ENCODE measurements at regions not wholly inside any gene's neighbourhood (a gene's known extent, or its start where the extent isn't known, plus 50 kb on each side); places are given as distances from the start of the nearest gene placed in this dataset.

GRCh38 chrX:39356119-39356807, 555.0 kb downstream of the MID1IP1 start:
- DNase-seq = no peak

- no peak for DNase-seq
These were observed 558.8 kb downstream of the MID1IP1 start for GRCh38 chrX:39360101-39360500.

DNA sequence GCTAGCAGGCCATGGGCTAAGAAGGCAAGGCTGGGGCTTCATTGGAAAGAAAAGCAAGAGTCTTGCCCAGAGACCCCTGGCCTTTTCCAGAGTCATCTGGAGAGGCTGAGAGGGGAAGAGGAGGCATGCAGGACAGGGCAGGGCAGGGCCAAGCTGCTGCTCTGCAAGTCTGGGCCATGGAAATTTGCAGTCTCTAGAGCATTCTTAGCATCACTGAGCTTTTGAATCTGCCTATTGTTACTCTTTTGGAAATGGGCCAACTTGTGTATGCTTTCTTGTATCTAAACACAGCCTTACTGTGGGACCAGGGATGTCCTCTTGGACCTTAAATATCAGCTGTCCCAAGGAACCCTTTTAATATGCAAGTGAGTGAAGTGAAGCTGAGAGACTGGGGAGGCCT, 560.5 kb downstream of the MID1IP1 start:
- DNase-seq = no peak

DNA sequence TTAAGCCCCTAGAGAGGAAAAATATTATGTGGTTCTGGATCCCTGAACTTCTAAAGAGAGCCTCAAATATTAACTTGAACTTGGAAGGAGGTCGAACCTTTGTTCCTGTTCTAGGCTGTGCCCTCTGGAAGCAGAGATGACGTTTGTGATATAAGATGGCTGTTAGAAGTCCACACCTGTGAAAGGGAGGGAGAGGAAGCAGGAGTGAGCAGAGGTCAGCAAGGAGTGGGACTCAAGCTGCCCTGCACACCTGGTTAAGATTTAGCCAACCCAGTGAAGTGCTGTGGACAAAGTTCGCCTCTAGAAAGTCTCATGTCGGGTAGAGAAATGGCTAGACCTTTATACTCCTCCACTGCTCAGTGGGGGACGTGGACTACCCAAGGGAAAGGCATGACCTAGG, 566.2 kb downstream of the MID1IP1 start:
- DNase-seq = no peak

DNA sequence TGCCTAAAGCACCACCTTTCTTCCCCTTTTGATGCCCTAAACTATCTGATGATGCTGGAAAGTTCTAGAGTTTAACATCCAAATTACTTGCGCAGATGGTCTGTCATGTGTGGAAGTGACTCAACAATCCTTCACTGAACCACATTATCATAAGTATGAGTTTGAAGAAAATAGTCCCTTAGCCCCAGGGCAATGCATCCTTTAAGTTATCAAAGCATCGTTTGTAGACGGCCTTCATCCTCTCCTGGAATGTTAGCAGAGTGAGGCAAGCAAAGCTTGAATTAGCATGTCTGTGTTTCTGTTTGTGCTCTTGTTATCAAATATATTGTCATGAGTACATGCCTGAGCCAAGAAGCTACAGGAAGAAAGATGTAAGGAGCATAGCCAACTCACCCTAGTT, 570.9 kb downstream of the MID1IP1 start:
- DNase-seq = no peak

DNA sequence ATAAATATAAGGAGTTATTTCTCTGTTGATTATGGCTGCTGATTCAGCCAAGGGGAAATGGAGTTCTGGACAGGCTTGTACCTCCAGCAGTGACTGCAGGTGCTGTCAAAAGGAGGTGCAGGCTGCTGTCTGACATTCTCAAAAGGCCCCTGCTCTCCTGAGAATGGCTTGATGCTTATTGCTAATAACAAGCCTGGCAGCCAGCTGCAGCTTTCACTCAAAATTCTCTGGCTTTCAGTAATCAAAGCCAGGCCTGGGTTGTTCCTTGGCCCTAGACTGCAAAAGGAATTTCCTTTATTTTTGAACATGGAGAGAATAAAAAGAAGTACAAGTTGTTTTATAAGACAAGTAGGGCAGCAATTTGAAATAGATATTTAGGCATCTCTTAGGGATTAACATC, 575.9 kb downstream of the MID1IP1 start:
- DNase-seq = no peak

- DNase-seq = no peak
These were observed 576.5 kb downstream of the MID1IP1 start for GRCh38 chrX:39377773-39378172.

DNA sequence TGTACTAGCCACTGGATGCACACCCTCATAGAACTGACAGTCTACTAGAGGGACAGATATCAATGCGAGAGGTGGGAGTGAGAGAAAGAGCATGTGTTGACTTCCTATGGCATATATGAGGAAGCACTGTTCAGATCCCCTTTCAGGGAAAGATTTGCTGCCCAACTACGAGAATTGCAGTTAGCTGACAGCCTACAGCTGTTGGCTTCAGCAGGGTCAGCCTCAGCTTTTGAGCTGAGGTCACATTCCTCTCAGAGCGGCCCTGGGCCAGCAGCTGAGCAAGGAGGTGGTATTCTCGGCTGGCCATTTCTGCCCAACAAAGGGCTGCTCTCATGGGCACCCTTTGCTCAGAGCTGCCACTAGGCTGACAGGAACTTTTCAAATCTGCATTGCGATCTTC, 580.2 kb downstream of the MID1IP1 start:
- DNase-seq = no peak

- DNase-seq = no peak
These were observed 583.7 kb downstream of the MID1IP1 start for GRCh38 chrX:39384996-39385395.

GRCh38 chrX:39388730-39389129, 587.5 kb downstream of the MID1IP1 start:
- DNase-seq = no peak

DNA sequence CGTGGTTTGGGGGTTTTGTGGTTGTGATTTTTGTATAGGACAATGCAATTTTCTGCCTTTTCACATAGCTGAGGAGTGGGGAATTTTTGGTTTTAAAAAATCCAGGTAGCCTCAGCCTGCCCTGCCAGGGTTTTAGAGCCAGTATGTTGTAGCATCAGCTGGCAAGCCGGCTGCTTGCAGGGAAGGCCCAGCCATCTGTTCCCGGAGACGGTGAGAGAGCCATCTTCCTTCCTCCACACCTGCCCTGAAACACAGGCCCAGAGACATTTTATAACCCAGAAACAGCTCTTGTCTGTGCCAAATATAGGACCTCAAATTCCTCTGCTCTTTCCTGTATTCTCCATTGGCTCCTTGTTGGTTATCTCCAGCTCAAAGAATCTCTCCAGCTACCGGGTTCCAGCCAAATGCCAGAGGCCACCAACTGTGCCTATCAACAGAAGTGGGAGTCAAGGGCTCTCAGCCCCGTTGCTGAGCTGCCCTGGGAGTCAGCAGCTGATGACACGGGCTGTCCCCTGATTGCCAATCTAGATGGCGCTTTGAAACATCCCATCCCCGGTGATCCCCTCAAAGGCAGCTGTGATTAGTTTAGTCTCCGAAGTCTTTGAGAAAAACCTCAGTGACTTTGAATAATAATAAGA, 595.2 kb downstream of the MID1IP1 start:
- no peak for DNase-seq

- no peak for DNase-seq
These were observed 596.4 kb downstream of the MID1IP1 start for GRCh38 chrX:39397561-39398199.

DNA sequence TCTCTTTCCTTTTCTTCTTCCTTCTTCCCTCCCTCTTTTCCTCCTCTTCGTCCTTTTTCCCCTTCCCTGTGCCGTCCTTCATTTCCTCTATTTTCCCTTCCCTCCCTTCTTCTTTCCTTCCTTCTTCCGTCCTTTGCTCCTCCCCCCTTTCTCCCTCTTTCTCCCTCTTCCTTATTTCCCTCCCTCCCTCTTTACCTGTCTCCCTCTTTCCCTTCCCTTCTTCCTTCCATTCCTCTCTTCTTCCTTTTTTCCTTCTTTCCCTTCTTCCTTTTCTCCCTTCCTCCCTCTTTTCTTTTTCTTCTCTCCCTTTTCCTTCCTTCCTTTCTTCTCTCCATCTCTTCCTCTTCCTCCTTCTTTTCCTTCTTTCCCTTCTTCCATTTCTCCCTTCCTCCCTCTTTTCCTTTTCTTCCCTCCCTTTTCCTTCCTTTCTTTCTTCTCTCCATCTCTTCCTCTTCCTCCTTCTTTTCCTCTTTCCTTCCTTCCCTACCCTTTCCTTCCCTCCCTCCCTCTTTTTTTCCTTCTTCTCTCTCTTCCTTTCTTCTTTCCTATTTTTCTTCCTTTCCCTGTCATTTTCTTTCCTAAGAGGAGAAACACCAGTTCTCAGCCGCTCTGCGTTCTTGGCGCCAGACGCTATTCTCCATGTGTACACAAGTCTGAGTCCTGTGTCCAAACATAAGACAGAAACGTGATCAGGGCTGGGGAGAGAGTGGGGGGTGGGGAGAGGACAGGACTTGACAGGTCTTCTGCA, 597.1 kb downstream of the MID1IP1 start:
- DNase-seq = no peak

DNA sequence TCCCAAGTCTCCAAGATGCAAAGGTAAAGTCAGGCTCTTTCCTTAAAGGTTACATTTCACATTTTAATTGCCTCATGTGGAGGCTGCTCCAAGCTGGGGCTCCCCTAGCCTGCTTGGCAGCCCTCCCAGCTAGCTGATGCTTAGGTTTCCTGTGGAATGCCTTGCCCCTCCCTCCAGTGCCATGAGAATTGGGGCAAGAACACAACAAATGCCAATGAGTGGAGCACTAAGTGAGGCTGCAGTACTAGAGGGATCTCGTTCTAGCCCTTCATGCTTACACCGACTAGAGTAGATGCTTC, 597.7 kb downstream of the MID1IP1 start:
- no peak for DNase-seq

- DNase-seq = no peak
These were observed 598.1 kb downstream of the MID1IP1 start for GRCh38 chrX:39399387-39399786.

DNA sequence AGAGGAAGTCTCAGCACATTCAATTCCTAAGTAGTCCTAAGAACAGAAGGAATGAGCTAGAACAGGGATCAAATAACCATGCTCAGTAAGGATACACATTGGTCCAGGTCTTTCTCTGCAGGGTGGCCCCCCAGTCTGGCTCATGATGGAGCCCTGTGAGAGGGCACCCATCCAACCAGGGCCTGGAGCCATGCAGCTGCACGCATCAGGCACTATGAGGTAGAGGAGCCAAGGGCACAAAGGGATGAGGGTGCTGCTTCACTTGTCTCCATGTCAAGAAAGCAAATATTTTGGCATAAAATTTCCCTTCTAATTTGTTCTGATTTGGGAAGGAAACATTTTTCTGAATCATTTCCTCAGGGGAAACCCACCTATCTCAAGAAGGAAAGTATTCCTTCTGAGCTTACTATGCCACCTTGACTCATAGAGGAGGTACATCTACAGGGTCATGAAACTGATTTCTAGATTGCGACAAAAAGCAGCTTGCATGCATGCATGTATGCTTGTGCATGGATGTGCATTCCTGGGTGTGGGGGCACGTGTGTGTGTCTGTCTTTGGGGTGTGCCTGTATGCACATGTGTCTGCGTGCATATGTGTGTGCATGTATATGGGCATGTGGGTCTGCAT, 600.3 kb downstream of the MID1IP1 start:
- no peak for DNase-seq

DNA sequence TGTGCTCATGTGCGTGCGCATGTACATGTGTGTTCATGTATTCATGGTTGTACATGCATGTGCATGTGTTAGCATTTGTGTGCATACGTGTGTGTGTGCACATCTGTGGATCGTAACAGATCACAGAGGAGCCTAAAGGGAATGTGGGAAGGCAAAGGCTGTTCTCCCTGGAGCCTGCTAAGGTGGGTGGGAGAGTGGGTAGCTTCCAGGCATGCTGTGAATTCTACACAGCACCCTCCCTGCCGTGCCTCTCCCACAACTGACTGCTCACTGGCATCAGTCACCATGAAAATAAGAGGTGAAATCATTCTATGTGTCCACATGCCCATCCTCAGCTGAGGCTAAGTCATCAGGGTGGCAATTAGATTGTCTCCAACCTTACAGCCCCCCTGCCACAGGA, 600.9 kb downstream of the MID1IP1 start:
- DNase-seq = no peak

GRCh38 chrX:39406799-39407198, 605.5 kb downstream of the MID1IP1 start:
- DNase-seq = no peak

- DNase-seq = no peak
These were observed 608.1 kb downstream of the MID1IP1 start for GRCh38 chrX:39409246-39409917.

- no peak for DNase-seq
These were observed 613.1 kb downstream of the MID1IP1 start for GRCh38 chrX:39414290-39414854.

GRCh38 chrX:39416547-39417260, 615.4 kb downstream of the MID1IP1 start:
- DNase-seq = no peak

DNA sequence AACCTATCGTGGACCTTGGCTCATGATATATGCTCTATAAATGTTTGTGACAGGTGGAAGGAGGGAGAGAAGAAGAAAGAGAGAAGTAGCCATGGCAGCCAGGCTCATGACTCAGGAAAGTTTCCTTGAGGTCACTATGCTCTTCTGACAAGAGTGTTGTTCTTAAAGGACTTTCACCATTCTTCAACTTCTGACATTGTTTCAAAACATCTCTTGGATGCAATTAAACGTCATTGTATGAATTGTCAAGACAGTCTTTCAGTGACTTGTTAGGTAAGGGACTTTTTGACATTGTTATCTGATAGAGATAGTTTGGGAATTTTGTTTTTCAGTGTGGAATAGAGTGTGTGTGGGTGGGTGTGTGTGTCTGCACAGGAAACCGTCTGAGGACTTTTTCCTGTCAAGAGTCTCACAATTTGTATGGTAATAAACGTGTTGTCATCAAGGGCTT, 617.0 kb downstream of the MID1IP1 start:
- no peak for DNase-seq

Measured in NCI-H226 (cell line).